CD4-positive, alpha-beta T cell treated with Interleukin-2 at 100 ng/mL for 4 hours (primary cell): ENCODE measurements at regions not wholly inside any gene's neighbourhood (a gene's known extent, or its start where the extent isn't known, plus 50 kb on each side); places are given as distances from the start of the nearest gene placed in this dataset.

Experiments used
- DNase-seq: peaks from one replicate; pipeline ENCODE4 v3.0.0-alpha.2; 2020; ENCODE audit warnings: low spot score

GRCh38 chr3:148023994-148024393 lies 614.8 kb downstream of the ZIC1 start:
- no peak for DNase-seq

GRCh38 chr3:148026009-148026588 lies 616.9 kb downstream of the ZIC1 start:
- DNase-seq, result no peak

GRCh38 chr3:148030975-148031374 lies 621.8 kb downstream of the ZIC1 start:
- DNase-seq, result no peak

GRCh38 chr3:148034353-148034752 lies 625.2 kb downstream of the ZIC1 start:
- no peak for DNase-seq

GRCh38 chr3:148036331-148036876 lies 627.2 kb downstream of the ZIC1 start:
- no peak for DNase-seq

GRCh38 chr3:148042663-148043445 lies 633.7 kb downstream of the ZIC1 start:
- no peak for DNase-seq

GRCh38 chr3:148044151-148044550 lies 635.0 kb downstream of the ZIC1 start:
- no peak for DNase-seq

- DNase-seq, result no peak
These were observed 642.7 kb upstream of the AGTR1 start for GRCh38 chr3:148054999-148055398.

GRCh38 chr3:148062590-148062989 lies 635.1 kb upstream of the AGTR1 start:
- DNase-seq, result no peak

- DNase-seq, result no peak
These were observed 630.9 kb upstream of the AGTR1 start for GRCh38 chr3:148066802-148067201.

GRCh38 chr3:148068466-148068865 lies 629.2 kb upstream of the AGTR1 start:
- no peak for DNase-seq

- no peak for DNase-seq
These were observed 627.7 kb upstream of the AGTR1 start for GRCh38 chr3:148070041-148070440.

GRCh38 chr3:148073721-148074456 lies 623.8 kb upstream of the AGTR1 start:
- no peak for DNase-seq

GRCh38 chr3:148074946-148075345 lies 622.8 kb upstream of the AGTR1 start:
- DNase-seq, result no peak

GRCh38 chr3:148075771-148076716 lies 621.7 kb upstream of the AGTR1 start:
- no peak for DNase-seq

- no peak for DNase-seq
These were observed 620.3 kb upstream of the AGTR1 start for GRCh38 chr3:148077318-148077923.

- no peak for DNase-seq
These were observed 619.7 kb upstream of the AGTR1 start for GRCh38 chr3:148077965-148078364.

GRCh38 chr3:148078658-148079057 lies 619.0 kb upstream of the AGTR1 start:
- no peak for DNase-seq

- no peak for DNase-seq
These were observed 618.3 kb upstream of the AGTR1 start for GRCh38 chr3:148079370-148079769.

- DNase-seq, result no peak
These were observed 615.8 kb upstream of the AGTR1 start for GRCh38 chr3:148081926-148082325.
